ELF-1 (cell line): ENCODE measurements at regions not wholly inside any gene's neighbourhood (a gene's known extent, or its start where the extent isn't known, plus 50 kb on each side); places are given as distances from the start of the nearest gene placed in this dataset.
"Not testable (repeated sequence)": the region's sequence is repeated elsewhere in the genome, so short reads cannot be mapped to it uniquely, and the experiment has no call there.

Experiments used
- DNase-seq: peaks from one replicate; pipeline ENCODE4 v3.0.0-alpha.2; 2016; ENCODE audit warnings: low read depth, low spot score

DNA sequence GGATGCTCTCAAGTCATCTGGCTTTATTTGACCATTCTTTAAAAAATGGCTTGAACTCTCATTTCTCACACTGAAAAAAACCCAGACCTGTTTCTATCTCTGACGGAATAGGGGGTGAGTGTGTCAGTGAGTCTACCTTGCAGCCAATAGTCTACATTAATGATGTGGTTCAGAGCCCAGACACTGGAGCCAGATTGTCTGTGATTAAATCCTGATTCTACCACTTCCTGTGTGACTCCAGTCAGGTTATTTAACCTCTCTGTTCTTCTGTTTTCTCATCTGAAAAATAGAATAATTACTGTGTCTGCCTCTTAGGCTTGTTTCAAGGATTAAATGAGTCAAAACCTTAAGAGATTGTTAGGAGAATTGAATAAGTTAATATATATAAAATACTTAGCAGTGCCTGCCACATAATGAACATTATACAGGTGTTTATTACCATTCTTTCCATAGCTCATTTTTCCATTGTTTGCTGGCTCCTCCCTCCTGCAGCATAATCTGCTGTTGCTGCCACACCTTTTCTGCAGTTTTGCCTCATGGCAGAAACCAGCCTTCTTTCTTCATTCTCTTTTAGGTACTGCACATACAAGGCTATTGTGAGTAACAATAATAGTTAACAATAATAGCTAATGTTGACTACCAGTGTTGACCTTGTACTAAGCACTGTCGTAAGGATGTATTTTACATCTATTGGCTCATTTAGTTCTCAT, 157.6 kb upstream of the IVNS1ABP start:
- no peak for DNase-seq

DNA sequence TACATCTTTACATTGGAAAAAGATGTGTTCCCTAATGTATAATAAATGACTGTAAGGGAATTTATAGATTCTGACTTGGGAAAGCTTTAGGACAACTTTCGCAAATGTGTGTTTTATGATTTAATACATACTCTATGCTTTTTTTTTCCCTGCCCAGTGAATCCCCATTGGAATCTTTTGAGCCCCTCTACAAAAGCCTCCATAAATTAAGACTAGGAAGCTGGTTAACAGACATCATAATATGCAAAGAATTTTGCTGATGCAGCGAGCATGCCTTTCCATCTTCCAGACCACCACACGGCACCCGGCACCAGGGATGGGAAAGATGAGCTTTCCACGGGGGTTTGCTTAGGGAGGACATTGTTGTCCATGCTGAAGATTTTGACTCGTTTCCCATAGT, 156.1 kb upstream of the IVNS1ABP start:
- DNase-seq, result no peak

DNA sequence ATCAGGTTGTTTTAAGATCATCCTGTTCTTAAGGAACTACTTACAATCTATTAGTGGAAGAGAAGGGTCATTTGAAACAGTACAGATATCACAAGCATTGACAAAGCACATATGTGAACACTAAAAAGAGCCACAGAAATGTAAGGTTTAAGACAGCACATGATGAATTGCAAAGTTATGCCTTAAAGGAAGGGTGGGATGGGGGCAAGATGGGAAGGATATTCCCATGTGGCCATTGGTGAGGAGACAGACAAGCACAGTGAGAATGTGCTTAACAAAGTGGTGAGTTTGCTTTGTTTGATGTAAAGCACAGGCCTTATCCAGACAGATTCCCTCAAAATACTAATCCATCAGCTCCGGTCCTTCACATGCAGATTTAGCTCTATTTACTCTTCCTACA, 151.6 kb upstream of the IVNS1ABP start:
- DNase-seq, result no peak

DNA sequence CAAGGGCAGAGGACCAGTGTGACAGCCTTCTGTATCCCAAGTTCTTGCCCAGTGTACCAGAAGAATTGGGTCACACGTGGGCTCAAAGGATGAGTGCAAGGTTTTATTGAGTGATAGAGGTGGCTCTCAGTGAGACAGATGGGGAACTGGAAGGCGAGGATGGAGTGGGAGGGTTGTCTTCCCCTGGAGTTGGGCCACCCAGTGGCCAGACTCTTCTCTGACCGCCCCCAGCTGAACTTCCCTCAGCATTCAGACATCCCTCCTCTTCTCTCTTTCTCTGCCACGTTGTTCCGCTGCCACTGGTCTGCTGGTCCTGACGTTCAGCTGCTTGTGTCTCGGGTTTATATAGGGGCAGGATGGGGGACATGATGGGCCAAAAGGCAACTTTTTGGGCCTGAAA, 150.1 kb upstream of the IVNS1ABP start:
- DNase-seq, result no peak

DNA sequence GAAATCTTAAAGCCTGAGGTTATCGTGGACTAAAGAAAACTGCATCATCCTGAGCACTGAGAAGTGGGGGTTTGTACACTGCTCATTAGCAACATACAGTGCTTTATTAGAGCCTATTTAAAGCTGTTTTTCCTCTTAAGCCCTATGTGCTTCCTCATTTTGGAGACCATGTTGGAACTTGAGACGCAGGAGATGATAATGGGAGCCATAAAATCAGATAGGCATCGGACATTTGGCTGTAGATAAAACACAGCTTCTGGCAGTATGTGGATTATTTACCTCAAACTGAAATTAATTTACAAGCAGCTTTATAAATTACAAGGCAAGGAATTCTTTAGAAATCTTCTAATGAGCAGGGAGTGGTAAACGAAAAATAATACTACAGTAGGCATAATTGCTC, 147.7 kb upstream of the IVNS1ABP start:
- DNase-seq, result no peak

DNA sequence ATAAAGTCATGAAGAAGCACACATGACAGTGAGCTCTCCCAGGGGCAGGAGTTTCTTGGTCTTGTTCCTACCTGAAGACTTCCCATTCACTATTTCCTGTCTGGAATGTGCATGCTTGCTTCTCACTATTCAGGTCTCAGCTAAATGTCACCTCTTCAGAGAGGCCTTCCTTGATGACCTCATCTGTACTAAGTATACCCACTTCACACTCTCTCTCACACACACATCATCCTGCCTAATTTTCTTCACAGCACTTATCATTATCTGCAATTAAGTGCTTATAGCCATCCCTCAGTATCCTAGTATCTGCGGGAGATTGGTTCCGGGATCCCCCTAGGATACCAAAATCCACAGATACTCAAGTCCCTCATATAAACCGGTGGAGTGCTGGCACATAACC, 146.4 kb upstream of the IVNS1ABP start:
- DNase-seq, result no peak

DNA sequence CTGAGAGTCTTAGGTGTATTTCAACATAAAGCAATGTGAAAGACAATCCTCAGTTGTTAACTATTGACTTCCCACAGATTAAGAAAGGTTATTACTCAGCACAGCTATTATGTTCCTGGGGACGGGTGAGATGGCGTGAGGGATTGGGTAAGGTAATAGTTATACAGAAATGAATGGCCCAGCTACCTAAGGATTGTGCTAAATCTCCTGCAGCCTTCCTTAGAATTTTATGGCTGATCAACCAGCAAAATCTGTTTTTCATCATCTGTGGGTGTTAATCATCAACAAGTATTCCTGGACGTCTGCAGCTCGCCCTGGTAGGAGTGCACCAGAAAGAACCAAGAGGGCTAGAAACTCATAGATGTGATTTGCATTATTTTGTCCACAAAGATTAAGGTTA, 146.0 kb upstream of the IVNS1ABP start:
- no peak for DNase-seq

DNA sequence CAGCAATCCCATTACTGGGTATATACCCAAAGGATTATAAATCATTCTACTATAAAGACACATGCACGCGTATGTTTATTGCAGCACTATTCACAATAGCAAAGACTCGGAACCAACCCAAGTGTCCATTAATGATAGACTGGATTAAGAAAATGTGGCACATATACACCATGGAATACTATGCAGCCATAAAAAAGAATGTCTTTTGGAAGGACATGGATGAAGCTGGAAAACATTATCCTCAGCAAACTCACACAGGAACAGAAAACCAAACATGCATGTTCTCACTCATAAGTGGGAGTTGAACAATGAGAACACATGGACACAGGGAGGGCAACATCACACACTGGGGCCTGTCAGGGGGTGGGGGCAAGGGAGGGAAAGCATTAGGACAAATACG, 143.7 kb upstream of the IVNS1ABP start:
- DNase-seq, result not testable (repeated sequence)

DNA sequence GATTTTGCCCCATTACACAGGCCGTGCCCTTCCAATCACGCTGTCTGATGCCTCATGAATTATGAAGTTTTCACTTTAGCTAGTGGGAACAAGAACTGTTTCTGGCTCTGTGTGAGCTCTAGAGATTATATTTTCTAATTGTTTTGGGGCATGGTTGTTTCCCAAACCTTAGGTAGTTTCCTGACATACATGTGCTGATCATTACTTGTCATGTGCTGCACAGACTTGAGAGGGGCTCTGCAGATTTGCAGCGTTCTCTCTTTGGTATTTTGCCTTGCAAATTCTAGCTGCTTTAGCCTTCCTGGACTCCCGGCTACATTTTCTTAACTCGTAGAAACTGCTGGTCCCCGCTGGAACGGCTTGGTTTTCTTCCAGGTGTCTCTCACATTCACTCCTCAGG, 142.1 kb upstream of the IVNS1ABP start:
- DNase-seq, result no peak

DNA sequence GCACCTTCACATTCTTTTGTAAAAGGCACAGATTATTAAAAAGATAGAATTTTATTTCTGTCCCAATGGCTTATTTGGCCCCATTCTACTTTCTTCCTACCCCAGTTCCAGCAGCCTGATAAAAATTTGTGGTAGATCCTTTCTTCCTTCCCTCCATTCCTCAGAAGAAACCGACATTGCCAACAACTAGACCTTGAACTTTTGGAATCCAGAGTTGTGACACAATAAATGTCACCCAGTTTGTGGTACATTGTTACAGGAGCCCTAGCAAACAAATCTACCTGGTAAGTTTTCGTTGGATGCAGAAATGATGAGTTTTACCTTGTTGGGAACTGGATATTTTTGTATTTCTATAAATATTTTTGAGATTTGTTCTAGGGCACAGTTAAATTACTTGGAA, 141.6 kb upstream of the IVNS1ABP start:
- no peak for DNase-seq

DNA sequence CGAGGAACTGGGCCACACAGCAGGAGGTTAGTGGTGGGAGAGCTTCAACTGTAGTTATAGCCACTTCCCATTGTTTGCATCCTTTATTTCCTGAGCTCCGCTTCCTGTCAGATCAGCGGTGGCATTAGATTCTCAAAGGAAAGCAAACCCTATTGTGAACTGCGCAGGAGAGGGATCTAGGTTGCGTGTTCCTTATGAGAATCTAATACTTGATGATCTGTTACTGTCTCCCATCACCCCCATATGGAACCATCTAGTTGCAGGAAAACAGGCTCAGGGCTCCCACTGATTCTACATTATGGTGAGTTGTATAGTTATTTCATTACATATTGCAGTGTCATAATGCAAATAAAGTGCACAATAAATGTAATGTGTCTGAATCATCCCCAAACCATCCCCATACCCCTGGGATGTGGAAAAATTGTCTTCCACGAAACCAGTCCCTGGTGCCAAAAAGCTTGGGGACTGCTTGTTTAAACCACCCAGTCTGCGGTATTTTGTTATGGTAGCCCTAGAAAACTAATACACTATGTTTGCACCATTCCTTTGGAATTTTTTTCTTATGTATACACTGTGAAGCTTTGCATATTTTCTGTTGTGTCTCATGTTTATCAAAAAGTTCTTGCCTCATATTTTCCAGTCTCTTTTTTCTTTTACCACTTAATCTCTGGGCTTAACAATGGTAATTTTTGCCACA, 136.6 kb upstream of the IVNS1ABP start:
- no peak for DNase-seq

DNA sequence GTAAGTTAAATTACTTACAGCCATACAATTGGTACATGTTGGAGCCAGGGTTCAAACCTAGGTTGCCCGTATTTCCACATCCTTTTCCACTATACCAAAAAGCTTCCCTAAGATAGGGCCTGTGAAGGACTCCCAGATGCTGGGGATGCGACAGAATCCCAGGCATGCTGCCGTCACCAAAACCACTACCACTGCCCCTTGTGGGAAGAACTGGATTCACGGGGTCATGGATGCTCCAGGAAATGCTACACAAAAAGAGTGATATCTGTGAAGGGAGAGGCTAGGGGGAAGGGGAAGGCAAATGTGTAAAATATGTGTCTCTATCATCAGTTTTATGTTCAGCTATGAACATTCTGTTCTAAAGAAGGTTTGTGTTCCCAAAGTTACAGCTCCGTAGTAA, 133.9 kb upstream of the IVNS1ABP start:
- DNase-seq, result no peak

DNA sequence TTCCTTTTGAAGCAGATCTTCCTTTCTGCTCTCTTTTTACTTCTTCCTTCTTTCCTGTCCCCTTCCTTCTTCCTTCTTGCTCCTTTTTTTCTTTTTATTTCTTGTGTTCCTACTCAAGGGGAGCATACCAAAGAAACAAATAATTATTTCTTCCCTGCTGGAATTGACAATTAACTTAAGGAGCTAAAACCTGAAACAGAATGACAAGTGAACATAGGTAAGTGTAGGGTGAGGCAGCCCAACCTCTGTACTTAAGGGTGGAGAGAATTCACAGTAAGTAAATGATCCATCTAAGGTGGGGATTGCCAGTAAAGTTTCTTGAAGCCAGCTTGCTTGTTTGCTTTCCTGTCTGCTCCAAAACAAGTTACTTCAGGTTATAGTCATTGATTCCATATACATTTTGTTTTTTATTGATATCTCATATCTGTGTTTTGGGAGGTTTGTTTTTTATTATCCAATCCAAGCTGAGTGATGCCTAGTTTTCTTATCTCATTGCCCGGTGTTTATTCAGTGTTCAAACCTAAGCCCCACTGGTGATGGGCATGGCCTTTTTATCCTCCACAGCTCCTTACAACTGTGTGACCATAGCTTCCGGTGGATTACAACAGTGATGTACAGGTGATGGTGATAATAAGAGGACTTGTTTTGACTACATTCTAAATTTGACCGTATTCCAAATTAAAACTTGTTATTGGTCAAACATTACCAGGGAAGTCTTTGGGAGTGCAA, 133.2 kb upstream of the IVNS1ABP start:
- DNase-seq, result no peak

DNA sequence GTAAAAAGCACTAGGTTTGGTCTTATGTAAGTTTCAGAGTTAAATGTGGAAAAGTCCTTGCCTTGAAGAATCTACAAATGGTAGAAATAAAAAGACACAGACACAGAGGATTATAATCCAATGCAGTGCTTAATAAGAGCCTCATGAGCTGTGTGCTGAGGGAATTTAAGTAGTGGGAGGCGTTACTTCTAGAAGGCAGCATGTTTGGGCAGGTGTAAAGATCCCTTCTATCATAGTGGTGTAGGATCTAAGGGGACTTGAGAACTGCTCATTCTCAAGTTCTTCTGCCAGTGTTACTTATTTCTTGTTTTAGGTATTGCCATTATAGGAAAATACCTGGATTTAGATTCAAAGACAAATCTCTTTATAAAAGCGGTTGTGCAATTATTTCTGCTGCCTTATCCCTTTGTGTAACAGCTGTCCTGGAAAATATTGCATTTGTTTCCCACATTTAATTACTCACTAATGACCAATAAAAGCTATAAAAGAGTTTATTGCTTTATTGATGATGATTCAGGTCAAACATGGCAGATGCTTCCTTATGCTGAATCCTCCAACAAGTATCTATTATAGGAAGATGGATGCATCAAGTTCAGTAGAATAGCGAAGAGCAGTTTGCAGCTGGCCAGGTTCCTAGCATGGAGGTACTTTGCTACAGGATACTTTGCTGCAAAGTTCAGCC, 132.5 kb upstream of the IVNS1ABP start:
- no peak for DNase-seq

DNA sequence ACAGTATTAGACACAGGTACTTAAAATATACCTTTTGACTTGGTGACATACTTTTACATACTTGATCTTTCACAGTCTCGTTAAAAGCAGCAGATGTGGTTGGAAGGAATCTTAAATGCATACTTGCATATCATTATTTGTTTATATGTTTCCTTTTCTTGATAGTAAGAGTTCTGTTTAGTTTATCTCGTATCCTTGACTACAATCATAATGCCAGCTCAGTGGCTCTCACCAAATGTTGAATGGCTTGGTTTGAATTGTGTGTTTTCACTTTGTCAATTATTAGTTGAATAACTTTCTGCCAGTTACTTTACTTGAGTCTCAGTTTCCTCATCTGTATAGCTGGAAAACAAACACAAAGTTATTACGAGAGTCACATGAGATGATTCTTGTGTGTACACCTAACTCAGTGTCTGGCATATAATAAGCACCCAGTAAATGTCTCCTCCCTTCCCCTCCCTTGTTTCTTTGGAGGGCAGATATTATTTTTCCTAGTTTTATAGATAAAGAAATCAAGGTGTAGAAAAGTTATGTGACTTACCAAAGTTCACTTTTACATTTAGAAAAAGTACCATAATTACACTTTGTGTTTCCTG, 131.6 kb upstream of the IVNS1ABP start:
- DNase-seq, result no peak

DNA sequence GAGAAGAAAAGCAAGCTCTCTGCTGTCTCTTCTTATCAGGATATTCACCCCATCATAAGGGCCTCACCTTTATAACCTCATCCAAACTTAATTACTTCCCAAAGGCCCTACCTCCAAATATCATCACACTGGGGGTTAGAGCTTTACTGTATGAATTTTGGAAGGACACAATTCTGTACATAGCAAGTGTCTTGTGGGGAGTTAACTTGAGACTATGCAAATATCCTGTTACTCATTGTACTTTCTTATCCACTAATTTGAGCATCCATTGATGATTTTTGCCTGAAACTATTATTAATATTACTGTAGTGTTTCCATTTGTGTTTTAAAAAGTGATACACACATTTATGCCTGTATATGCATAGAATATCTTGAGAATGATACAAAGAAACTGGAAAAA, 129.1 kb upstream of the IVNS1ABP start:
- DNase-seq, result no peak

DNA sequence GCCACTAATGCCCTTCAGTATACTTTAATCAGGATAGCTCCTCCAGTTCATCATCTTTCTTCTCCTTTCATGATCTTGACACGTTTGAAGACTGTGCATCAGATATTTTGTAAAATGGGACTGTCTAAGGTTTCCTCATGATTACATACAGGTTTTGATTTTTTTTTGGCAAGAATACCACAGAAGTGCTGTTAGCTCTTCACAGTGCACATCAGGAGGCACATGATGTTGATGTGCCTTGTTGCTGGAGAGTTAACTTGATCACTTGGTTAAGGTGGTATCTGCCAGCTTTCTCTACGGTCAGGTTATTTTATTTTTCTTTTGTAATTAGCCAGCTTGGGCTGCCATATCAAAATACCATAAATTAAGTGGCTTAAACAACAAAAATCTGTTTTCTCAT, 128.6 kb upstream of the IVNS1ABP start:
- DNase-seq, result no peak

DNA sequence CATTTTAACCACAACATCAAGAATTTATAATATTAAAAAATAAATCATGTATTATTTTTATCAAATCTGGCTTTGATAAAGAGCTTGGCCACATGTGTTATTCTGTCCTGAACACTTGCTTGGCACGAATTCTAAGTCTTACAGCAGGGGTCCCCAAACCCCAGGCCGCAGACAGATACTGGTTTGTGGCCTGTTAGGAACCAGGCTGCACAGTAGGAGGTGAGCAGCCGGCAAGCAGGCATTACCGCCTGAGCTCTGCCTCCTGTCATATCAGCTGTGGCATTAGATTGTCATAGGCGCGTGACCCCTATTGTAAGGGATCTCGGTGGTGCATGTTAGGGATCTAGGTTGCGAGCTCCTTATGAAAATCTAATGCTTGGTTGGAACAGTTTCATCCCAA, 127.6 kb upstream of the IVNS1ABP start:
- DNase-seq, result no peak

DNA sequence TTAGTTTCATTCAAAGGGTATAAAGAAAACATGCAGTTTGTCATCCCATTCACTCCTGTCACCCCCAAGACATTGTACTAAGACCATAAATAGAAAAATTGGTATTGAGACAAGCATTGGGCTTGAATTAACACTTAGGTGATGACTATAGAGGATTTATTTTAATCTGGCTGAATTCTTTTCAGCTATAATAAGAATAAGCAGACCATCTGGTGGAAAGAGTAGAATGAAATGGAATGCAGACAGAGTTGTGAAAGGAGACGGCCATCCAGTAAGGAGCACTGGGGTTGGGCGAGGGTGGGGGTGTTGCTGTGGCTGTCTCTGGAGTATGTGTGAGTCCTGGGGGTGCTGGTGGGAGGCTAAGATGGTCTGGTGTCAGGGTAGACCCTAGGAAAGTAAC, 125.0 kb upstream of the IVNS1ABP start:
- no peak for DNase-seq

DNA sequence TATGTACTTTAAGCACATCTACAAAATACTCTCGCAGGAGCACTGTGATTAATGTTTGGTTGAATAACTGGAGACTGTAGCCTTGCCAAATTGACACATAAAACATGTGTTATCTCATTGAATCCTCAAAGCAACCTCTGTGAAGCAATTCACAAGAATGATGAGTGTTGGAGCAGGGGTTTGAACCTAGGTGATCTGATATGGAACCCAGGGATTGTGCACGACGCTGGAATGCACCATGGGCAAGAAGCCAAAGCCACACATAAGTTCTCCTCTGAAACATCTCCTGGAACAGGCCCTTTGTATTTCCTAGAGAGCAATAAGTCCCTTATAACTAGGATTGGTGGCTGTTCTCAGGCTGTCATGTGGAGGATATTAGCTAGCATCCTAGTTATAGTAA, 124.6 kb upstream of the IVNS1ABP start:
- DNase-seq, result no peak

DNA sequence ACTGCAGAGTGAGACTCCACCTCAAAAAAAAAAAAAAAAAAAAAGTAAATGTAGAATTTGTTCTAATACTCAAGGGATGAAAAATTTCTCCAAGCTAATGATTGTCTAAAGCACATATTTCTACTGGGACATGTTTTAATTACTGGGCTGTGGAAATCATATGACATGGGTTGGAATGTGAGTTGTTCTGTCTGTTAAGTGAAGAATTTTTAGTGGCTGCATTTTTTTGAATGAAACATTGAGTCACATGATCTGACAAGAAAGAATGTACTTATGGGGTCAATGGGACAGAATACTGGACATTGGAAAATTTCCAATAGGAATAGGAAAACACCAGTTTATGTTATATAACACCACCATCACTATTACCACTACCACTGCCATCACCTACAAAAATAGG, 123.8 kb upstream of the IVNS1ABP start:
- DNase-seq, result no peak
